Epithelial cell of esophagus (primary cell): ENCODE measurements at regions not wholly inside any gene's neighbourhood (a gene's known extent, or its start where the extent isn't known, plus 50 kb on each side); places are given as distances from the start of the nearest gene placed in this dataset.

ENCODE experiments used
- DNase-seq: peaks from one replicate; pipeline ENCODE4 v3.0.0; 2010; ENCODE audit warnings: low read depth
- H3K4me3 ChIP-seq: 2 replicates; pipeline ENCODE4 v1.5.1; 2011; ENCODE audit warnings: mild to moderate bottlenecking, low read length, control low read depth
- CTCF ChIP-seq: IDR thresholded peaks from 2 replicates; pipeline ENCODE4 v1.5.1; 2011; ENCODE audit warnings: low read depth, mild to moderate bottlenecking, low read length, control low read depth, inconsistent platforms; ENCODE audit not compliant: insufficient read depth; ENCODE audit errors: missing control alignments

- no peak overlapping the region for H3K4me3 ChIP-seq
- no peak for TF ChIP-seq CTCF
- DNase-seq, result no peak
Observed at GRCh38 chr5:152125661-152126205, 201.1 kb upstream of the GLRA1 start.

GRCh38 chr5:152124409-152125041, 199.9 kb upstream of the GLRA1 start:
- no peak for TF ChIP-seq CTCF
- no peak for DNase-seq
- no peak overlapping the region for H3K4me3 ChIP-seq

- no peak for DNase-seq
- no peak for TF ChIP-seq CTCF
- H3K4me3 ChIP-seq, result no peak overlapping the region
Observed at GRCh38 chr5:152118676-152119470, 194.2 kb upstream of the GLRA1 start.

GRCh38 chr5:152116934-152117333, 192.3 kb upstream of the GLRA1 start:
- no peak for TF ChIP-seq CTCF
- no peak overlapping the region for H3K4me3 ChIP-seq
- no peak for DNase-seq

GRCh38 chr5:152113401-152113800, 188.8 kb upstream of the GLRA1 start:
- TF ChIP-seq CTCF, result no peak
- no peak for DNase-seq
- no peak overlapping the region for H3K4me3 ChIP-seq

GRCh38 chr5:152107220-152107619, 182.6 kb upstream of the GLRA1 start:
- DNase-seq, result no peak
- TF ChIP-seq CTCF, result no peak

GRCh38 chr5:152106571-152106970, 181.9 kb upstream of the GLRA1 start:
- no peak for TF ChIP-seq CTCF
- no peak overlapping the region for H3K4me3 ChIP-seq
- DNase-seq, result no peak

More at GRCh38 chr5:152107220-152107619, 182.6 kb upstream of the GLRA1 start:
- no peak overlapping the region for H3K4me3 ChIP-seq
